ENCODE measurements at regions not wholly inside any gene's neighbourhood (a gene's known extent, or its start where the extent isn't known, plus 50 kb on each side); places are given as distances from the start of the nearest gene placed in this dataset.
"Not testable (repeated sequence)": the region's sequence is repeated elsewhere in the genome, so short reads cannot be mapped to it uniquely, and the experiment has no call there.

- DNase-seq = no peak
- in situ Hi-C loops (cut with MboI; ENCODE audit: low pct_unique_long_range_greater_than_20kb, low sequenced_read_pairs) = no loop called here
Observed at GRCh38 chr9:135281791-135282737, 194.6 kb downstream of the OLFM1 start.

DNA sequence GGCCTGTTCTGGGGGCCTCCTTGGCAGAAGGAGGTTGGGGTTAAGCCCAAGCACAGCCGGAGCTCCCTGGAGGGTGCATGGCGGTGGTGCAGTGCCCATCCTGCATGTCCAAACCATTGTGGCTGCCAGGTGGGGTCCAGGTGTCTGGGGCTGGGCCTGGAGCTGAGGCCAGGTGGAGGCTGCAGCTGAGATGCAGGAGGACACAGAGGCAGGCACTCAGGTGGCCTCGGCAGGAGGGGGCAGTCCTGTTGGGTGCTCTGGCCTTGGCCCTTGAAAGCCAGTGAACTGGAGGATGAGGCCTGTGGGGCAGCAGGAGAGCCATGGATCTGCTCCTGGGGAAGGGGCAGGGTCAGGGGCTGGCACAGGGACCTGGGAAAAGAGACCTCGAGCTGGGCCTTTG is 195.3 kb downstream of the OLFM1 start:
- in situ Hi-C loops (cut with MboI; ENCODE audit: low pct_unique_long_range_greater_than_20kb, low sequenced_read_pairs) = no loop called here
- no peak for DNase-seq

GRCh38 chr9:135283671-135284070 is 195.9 kb upstream of the PPP1R26 start:
- in situ Hi-C loops (cut with MboI; ENCODE audit: low pct_unique_long_range_greater_than_20kb, low sequenced_read_pairs) = no loop called here
- no peak for DNase-seq

GRCh38 chr9:135284386-135285134 is 195.0 kb upstream of the PPP1R26 start:
- in situ Hi-C loops (cut with MboI; ENCODE audit: low pct_unique_long_range_greater_than_20kb, low sequenced_read_pairs) = no loop called here
- DNase-seq = no peak

DNA sequence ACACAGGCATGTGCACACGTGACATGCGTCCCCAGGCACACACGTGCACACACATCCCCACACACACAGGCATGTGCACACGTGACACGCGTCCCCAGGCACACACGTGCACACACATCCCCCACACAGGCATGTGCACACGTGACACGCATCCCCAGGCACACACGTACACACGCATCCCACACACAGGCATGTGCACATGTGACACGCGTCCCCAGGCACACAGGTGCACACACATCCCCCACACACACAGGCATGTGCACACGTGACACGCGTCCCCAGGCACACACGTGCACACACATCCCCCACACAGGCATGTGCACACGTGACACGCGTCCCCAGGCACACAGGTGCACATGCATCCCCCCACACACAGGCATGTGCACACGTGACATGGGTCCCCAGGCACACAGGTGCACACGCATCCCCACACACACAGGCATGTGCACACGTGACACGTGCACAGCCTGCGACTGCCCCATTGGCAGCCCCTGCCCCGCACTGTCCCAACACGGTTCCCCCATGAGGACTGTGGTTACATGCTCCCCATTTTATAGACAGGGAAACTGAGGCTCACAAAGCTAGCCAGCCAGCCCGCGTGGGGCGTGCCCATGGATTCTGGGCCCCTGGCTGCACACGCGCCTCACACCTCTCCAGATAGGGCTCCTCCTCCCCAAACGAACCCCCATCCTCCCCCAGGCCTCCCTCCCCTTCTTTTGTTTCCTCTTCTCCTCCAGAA is 193.2 kb upstream of the PPP1R26 start:
- in situ Hi-C loops (cut with MboI; ENCODE audit: low pct_unique_long_range_greater_than_20kb, low sequenced_read_pairs); DNase-seq: not testable (repeated sequence)

DNA sequence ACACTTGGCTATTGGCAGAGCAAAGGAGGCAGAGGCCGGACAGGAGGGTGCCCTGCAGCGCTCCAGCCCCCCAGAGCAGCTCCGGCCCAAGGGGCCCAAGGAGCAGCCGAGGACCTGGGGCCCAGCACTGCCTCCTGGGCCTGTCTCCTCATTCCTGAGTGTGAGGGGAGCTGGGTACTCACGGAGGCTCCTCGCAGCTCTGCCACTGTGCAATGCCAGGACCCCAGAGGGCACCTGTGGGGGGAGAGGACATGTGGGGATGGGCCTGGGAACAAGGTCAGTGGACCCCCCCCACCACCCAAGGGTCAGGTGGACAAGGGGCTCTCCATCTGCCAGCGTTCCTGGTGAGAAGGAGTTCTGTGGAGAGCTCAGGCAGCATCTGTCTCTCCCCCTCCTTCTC is 192.6 kb upstream of the PPP1R26 start:
- no peak for DNase-seq
- in situ Hi-C loops (cut with MboI; ENCODE audit: low pct_unique_long_range_greater_than_20kb, low sequenced_read_pairs) = no loop called here

DNA sequence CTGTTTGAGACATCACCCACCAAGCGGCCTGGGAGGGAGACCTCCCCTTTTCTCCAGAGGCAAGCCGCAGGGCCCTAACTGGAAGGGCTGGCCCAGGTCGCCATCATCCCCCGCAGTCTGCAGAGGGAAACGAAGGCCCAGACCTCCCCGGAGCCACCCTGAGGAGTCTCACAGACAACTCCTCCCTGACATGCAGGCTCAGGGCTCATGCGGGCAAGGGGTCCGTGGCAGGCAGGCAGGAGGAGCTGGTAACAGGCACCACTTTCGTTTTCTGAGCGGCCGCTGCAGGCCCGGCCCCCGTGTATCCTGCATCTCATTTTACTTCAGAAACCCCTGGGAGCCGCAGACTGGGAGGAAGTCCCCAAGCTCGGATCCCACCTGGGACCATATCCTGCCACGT is 192.0 kb upstream of the PPP1R26 start:
- DNase-seq = no peak
- in situ Hi-C loops (cut with MboI; ENCODE audit: low pct_unique_long_range_greater_than_20kb, low sequenced_read_pairs) = no loop called here

DNA sequence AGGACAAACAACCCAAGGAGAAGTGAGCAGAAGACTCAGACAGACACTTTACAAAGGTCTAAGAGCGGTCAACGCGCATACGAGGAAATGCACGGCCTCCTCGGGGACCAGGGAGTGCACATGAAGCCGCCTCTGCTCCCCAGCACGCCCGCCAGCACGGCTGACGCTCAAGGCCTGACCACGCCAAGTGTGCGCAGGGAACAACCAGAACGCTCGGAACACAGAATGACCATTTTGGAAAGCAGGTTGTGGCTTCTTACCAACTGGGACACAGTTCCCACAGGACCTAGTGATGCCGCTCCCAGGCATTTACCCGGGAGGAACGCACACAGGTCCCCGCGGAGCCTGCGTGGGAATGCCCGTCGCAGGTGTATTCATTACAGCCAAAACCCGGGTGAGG is 191.5 kb upstream of the PPP1R26 start:
- DNase-seq = no peak
- in situ Hi-C loops (cut with MboI; ENCODE audit: low pct_unique_long_range_greater_than_20kb, low sequenced_read_pairs) = no loop called here

GRCh38 chr9:135289081-135289491 is 190.5 kb upstream of the PPP1R26 start:
- in situ Hi-C loops (cut with MboI; ENCODE audit: low pct_unique_long_range_greater_than_20kb, low sequenced_read_pairs) = no loop called here
- no peak for DNase-seq

DNA sequence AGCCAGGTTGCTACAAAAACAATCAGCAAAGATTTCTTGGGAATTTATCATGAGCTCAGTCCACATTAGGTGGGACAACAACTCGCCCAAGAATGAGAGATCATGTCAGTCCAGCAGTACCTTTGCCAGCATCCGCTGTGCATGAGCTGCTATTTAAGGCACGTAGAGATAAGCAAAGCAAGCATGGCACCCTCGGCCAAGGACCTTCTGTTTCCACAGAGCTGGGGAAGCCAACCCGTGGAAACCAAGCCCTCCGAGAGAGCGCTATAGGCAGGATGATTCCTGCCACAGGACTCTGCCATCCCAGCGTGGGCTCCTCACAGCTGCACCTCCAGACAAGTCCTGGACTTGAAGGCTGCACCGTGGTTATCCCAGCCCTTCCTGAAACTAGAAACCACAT is 189.5 kb upstream of the PPP1R26 start:
- no peak for DNase-seq
- in situ Hi-C loops (cut with MboI; ENCODE audit: low pct_unique_long_range_greater_than_20kb, low sequenced_read_pairs) = no loop called here

DNA sequence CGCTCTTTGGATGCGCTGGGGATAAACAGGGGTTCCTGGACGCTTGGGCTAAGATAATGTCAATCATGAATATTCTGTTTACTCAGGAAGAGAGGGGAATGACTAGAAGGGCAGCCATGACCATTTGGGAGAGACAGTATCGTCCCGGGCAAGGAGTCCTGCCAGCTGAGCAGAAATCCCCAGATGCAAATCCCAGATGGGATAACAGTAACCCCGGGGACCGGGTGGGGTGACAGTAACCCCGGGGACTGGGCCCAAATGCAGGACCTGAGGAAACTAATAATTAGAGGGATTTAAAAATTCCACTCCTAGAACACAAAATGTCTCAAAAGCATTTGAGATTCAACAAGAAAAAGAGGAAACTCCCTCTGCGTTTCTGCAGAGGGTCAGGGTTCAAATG is 189.0 kb upstream of the PPP1R26 start:
- DNase-seq = no peak
- in situ Hi-C loops (cut with MboI; ENCODE audit: low pct_unique_long_range_greater_than_20kb, low sequenced_read_pairs) = no loop called here

DNA sequence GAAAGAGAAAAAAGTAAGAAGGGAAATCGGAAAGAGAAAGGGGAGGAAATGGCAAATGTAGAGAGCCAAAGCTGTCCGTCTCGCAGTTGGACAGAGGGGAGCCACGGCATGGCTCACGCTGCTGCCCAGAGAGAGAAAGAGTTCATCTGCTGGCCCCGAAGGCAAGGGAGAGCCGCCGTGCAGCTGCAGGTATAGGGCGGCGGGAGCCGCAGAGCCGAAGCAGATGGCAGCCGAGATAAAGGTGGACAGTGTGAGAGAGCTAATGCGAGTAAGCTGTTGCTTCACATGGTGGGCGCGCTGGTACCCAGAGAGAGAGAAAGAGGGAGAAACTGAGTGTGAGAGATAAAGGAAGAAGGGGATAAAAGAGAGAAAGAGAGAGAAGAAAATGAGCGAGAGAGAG is 188.4 kb upstream of the PPP1R26 start:
- in situ Hi-C loops (cut with MboI; ENCODE audit: low pct_unique_long_range_greater_than_20kb, low sequenced_read_pairs) = no loop called here
- no peak for DNase-seq

DNA sequence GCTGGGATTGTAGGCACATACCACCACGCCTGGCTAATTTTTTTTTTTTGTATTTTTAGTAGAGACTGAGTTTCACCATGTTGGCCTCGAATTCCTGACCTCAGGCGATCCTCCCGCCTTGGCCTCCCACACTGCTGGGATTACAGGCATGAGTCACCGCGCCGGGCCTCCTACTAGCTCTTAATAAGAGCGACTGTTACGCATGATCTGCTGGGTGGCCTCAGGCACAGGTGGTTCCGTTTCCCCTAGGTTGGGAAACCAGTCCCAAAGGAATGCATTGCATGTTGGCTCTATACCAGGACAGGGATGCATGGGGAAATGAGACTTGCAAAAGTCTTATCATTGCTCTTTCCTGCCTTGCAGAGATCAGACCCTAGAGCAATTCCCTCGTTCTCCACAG is 184.7 kb upstream of the PPP1R26 start:
- in situ Hi-C loops (cut with MboI; ENCODE audit: low pct_unique_long_range_greater_than_20kb, low sequenced_read_pairs) = no loop called here
- DNase-seq = no peak

DNA sequence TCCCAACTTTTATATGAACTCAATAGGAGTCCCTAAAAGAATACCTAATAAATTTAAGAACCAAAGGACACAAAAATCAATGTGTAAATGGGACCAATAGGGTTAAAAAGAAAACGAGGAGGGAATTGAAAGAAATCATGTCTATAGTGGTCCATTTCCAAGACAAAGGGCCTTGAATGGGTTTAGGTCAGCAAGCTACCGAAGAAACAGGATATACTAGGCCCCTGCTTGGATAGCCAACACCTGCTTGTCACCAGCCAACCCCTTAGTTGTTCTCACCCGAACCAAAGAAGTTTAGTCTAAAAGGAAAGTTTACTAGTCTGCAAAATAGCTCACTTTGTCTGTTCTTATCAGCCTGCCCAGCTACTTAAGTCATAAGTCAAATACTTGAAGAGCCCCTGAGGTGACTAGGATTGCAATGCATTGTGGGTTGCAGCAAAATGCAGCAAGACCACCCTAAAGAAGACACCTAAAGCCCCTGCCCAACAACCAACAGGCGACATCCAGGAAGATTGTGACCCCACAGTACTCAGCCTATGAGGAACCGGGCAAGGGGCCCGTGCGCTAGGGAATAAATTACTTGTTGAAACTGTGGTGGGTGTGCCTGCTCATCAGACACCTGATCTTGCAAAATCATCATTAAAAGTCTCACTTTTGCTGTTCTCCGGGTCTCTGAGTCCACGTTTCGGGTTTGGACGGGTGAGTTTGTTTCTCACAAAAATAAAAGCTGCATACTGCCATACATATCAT is 183.9 kb upstream of the PPP1R26 start:
- no peak for DNase-seq
- in situ Hi-C loops (cut with MboI; ENCODE audit: low pct_unique_long_range_greater_than_20kb, low sequenced_read_pairs) = no loop called here

- DNase-seq = no peak
- in situ Hi-C loops (cut with MboI; ENCODE audit: low pct_unique_long_range_greater_than_20kb, low sequenced_read_pairs) = no loop called here
Observed at GRCh38 chr9:135296735-135297455, 182.7 kb upstream of the PPP1R26 start.

GRCh38 chr9:135297456-135298075 is 182.0 kb upstream of the PPP1R26 start:
- DNase-seq = no peak
- in situ Hi-C loops (cut with MboI; ENCODE audit: low pct_unique_long_range_greater_than_20kb, low sequenced_read_pairs) = no loop called here

GRCh38 chr9:135299239-135299590 is 180.4 kb upstream of the PPP1R26 start:
- in situ Hi-C loops (cut with MboI; ENCODE audit: low pct_unique_long_range_greater_than_20kb, low sequenced_read_pairs) = no loop called here
- DNase-seq = no peak

- in situ Hi-C loops (cut with MboI; ENCODE audit: low pct_unique_long_range_greater_than_20kb, low sequenced_read_pairs) = no loop called here
- no peak for DNase-seq
Observed at GRCh38 chr9:135299651-135300345, 179.8 kb upstream of the PPP1R26 start.

Measured in KBM-7 (cell line).